ENCODE measurements at regions not wholly inside any gene's neighbourhood (a gene's known extent, or its start where the extent isn't known, plus 50 kb on each side); places are given as distances from the start of the nearest gene placed in this dataset.

- DNase-seq (ENCODE audit: insufficient read length, low spot score) (no peak), FAIRE-seq (no peak)
- TF ChIP-seq CTCF (IDR thresholded peaks at IDR 0.05; ENCODE audit: insufficient read depth, missing control alignments) = no peak
Measured at GRCh38 chr2:2859164-2859563, 518.5 kb downstream of the EIPR1 start.

- DNase-seq (ENCODE audit: insufficient read length, low spot score) = no peak
- no peak for TF ChIP-seq CTCF (IDR thresholded peaks at IDR 0.05; ENCODE audit: insufficient read depth, missing control alignments)
- FAIRE-seq = no peak
Measured at GRCh38 chr2:2856723-2857415, 520.7 kb downstream of the EIPR1 start.

GRCh38 chr2:2855297-2855696 is 522.3 kb downstream of the EIPR1 start:
- DNase-seq (ENCODE audit: insufficient read length, low spot score) = no peak
- TF ChIP-seq CTCF (IDR thresholded peaks at IDR 0.05; ENCODE audit: insufficient read depth, missing control alignments) = no peak
- FAIRE-seq = no peak

GRCh38 chr2:2853346-2853745 is 522.3 kb upstream of the MYT1L start:
- DNase-seq (ENCODE audit: insufficient read length, low spot score) (no peak), FAIRE-seq (no peak)
- TF ChIP-seq CTCF (IDR thresholded peaks at IDR 0.05; ENCODE audit: insufficient read depth, missing control alignments) = no peak

- DNase-seq (ENCODE audit: insufficient read length, low spot score) (no peak), FAIRE-seq (peak; percentile 60)
Measured at GRCh38 chr2:2851806-2852777, 521.0 kb upstream of the MYT1L start.

GRCh38 chr2:2851316-2851715 is 520.2 kb upstream of the MYT1L start:
- DNase-seq (ENCODE audit: insufficient read length, low spot score) (no peak), FAIRE-seq (no peak)
- TF ChIP-seq CTCF (IDR thresholded peaks at IDR 0.05; ENCODE audit: insufficient read depth, missing control alignments) = no peak

More at GRCh38 chr2:2851806-2852777, 521.0 kb upstream of the MYT1L start:
- TF ChIP-seq CTCF (IDR thresholded peaks at IDR 0.05; ENCODE audit: insufficient read depth, missing control alignments) = no peak

Measured in D721Med (cell line).